KG1 (cell line): ENCODE measurements at regions not wholly inside any gene's neighbourhood (a gene's known extent, or its start where the extent isn't known, plus 50 kb on each side); places are given as distances from the start of the nearest gene placed in this dataset.
"Not testable (repeated sequence)": the region's sequence is repeated elsewhere in the genome, so short reads cannot be mapped to it uniquely, and the experiment has no call there.

Source experiments
- DNase-seq: peaks from one replicate; lab custom pipeline; 2025; lab: John Stamatoyannopoulos, UW

DNA sequence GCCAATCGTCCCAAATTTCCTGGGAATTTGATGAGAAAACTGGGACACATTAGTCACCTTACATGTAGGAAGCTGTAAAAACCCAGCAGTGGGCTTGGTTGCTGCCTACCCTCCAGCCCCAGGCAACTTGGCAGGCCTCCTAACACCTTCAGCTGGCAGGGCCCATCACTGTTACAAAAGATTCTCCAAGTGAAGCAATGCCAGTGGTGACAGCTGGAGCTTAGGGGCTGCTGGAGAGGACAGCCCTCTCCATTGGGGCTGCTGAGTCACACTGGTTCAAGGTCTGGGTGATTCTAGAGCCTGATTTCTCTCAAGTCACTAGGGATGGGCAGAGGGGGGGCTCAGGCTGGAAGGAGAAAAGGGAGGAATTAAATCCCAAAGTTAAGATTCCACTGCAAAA, 180.6 kb downstream of the COPRS start:
- DNase-seq, result no peak

DNA sequence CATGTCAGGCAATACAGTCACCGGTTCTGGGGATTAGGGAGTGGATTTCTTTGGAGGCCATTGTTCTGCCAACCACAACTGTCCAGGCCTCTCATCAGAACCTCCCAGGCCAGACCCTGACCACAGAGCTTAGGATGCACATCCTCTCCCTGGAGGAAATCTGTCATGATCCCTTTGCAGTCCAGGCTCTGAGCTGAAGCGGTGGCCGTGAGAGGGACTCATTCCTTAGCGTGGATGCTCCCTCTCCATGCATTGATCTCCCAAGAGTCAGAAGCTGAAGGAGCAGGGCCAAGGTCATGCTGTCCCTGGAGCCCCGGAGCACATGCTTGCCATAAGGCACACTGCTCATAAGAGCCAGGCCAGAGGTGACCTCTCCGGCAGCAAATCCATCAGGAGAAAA, 181.4 kb downstream of the COPRS start:
- DNase-seq, result no peak

DNA sequence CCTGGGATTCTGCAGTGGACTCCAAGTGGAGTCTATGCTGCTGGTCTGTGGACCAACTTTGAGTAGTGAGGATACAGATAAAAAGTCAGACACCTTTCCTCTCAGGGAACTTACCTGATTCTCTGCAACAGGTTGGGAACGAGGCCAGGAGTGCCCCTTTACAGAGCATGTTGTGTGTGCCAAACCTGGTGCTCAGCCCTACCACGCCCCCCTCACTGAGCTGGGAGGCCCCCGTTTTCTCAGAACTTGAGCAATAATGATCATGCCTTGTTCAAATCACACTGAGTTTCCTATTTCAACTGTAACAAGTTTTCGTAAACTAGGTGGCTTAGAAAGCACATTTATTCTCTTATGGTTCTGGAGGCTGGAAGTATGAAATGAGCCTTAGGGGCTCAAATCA, 182.0 kb downstream of the COPRS start:
- no peak for DNase-seq

DNA sequence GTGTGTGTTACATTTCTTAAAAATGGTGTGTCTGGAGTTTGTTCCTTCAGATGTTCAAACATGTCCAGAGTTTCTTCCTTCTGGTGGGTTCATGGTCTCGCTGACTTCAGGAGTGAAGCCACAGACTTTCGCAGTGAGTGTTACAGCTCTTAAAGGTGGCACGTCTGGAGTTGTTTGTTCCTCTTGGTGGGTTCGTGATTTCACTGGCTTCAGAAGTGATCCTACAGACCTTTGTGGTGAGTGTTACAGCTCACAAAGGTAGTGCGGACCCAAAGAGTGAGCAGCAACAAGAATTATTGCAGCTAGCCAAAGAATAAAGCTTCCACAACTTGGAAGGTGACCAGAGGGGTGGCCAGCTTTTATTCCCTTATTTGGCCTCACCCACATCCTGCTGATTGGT, 183.7 kb downstream of the COPRS start:
- not testable (repeated sequence) for DNase-seq

DNA sequence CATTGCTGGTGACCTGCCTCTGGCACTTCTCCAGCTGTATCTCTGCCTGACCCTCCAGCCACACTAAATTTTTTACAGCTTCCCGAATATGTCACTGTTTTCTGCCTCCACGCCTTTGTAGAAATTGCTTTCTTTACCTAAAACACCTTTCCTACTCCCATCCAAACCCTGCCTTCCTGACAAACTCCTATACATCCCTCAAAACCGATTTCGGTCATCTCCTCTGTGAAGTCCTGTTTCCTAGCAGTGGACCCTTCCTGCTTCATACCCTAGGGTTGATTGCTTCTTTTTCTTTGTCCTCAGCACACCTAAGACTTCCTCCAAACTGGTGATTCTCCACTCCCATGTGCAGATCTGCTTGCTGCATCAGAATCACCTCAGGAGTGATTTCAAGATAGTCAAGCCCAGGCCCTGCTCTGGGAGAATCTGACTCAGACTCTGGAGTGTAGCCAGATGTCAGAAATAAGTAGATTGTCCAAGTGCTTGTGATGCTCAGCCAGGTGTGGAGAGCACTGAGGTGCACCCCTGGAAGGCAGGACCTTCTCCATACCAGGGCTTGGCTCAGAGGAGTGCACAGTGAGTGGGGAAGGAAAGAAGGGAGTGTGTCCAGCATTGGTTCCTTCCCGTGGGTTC, 184.2 kb downstream of the COPRS start:
- DNase-seq, result no peak

DNA sequence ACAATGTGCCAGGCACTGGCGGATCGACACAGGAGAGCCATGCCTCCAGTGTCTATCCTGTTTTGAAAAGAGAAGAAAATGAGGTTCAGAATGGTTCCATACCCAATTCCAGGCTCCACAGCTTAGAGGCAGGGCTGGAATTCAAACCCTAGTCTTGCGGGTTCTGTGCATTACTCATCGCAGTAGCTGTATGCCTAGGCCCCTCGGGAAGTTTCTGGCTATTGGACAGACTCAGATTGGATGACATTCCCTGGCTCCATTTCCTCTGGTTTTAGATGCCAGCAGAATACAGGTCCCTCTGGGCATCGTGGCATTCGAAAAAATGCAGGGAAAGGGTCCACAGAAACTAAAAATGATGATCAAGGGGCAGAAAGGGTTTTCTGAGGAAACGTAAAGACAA, 184.7 kb downstream of the COPRS start:
- DNase-seq, result no peak

DNA sequence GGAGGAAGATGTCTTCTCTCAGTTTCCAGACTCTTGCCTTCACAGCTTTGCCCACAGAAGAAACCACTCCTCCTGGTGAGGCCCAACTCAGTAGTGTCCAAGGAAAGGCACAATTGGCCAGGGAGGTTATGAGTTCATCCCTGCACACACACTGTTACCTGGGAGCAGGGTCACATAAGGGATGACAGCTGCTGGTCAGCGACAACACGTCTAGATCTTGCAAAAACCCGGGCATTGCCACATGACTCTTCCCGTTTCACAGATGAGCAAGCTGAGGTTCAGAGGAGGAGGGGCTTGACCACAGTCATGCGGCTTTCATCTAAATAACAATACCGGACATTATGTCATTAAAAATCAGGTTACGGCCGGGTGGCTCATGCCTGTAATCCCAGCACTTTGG, 186.0 kb downstream of the COPRS start:
- DNase-seq, result no peak

DNA sequence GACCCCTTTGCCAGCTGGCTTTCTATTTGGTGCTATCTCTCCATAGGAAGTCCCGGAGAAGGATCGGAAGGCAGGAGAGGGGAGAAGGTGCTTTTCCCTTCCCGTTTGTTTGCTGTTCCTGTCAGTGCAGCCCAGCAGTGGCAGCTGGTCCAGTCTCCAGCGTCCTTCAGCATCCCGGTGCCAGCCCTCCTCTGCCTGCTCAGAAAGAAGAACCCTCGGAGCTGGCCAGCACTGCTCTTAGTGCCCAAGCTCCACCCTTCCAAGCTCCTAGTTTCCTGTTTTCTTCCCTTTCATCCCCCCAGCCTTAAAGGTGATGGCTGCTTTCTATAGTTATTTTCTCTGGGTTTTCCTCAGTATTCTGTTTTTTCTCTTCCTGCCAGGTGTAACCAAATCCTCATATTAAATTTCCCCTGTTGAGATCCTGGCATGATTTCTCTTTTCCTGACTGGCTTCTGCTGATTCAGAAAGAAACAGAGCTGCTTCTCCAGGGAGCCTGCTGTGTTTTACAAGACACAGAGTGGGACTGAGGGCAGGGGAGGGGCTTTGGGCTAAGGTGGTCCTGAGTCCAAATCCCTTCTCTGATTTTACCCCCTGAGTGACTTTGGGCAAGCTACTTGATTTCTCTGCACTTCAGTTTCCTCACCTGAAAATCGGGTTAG, 186.8 kb downstream of the COPRS start:
- no peak for DNase-seq

DNA sequence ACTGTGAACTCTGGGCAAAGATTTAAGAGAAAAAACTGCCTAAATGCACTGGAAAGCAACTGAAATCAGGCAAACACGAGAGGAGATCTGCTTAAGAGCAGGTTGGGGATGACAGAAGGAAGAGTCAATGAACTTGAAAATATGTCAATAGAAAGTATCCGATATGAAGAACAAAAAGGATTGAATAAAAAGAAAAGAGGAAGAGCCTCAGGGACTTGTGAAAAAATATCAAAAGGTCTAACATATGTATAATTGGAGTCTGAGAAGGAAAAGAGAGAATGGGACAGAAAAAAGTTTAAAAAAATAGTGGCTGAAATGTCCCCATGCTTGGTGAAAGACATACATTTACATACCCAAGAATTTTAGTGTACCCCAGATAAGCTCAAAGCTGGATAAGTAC, 195.5 kb downstream of the COPRS start:
- no peak for DNase-seq

DNA sequence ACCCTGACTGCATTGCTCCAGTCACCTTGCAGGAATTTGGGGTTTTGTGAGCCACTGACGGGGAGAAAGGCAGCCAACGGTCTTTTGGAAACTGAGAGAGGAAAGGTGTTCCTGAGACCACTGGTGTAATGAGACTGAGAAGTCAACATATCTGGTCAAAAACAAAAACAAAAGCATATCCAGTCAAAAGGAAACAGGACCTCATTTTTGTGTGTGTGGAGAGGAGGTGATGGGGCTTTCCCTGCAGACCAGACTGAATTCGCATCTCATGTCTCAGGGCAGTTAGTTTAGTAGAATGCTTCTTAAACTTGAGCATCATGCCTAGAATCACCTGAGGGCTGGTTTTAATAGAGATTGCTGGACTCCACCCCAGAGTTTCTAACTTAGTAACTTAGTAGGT, 198.4 kb downstream of the COPRS start:
- no peak for DNase-seq

DNA sequence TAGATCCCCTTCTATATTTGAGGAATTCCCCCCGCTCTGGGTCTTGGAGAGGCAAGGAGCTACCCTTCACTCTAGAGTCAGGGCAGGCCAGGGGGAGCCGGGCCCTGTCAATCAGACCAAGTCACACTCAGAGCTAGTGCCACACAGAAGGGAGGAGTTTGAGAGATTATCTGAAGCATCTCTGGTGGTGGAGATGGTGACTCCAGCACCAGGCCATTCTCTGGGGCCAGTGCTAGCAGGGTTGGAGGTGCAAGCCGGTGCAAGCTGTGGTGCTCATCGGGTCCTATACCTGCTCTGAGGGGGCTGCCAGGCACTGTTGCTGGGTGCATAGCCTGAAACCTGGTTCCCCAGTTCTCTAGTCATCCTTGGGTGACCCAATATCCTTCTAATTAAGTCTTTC, 201.2 kb downstream of the COPRS start:
- DNase-seq, result no peak

DNA sequence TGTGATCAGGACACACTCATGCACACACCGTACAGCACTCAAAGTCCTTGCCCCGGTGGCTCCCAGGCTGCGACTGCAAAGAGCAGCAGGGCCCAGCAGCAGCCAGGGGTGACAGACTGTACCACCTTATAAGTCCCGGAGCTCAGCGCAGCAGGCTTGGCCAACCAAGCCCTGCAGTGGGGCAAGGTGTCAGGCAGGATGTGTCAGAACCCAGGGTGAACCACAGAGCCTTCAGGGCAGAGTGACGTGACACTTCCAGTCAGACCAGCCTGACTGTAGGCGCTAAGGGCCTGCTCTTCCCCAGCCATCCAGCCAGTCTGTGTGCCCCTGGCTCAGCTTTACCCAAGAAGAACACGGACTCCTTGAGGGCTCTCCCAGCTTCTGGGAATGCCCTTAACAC, 204.1 kb downstream of the COPRS start:
- DNase-seq, result no peak

DNA sequence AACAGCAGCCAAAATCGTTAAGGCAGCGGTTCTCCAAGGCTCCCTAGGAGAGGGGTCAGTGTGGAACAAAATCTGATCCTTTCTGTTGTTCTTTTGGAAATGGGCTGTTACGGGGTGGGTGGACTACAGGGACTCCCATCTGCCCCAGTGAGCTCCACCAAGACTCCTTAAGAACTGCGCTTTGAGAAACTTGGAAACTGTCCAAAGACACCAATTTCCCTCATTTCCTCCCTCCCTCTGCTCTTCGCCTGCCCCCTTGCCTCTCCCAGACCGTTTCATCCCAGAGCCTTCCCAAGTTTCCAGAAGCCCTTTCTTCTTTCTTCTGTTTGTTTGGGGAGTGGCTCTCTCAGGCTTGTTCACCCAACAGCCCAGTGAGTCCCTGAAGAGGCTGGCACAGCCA, 205.4 kb downstream of the COPRS start:
- no peak for DNase-seq

DNA sequence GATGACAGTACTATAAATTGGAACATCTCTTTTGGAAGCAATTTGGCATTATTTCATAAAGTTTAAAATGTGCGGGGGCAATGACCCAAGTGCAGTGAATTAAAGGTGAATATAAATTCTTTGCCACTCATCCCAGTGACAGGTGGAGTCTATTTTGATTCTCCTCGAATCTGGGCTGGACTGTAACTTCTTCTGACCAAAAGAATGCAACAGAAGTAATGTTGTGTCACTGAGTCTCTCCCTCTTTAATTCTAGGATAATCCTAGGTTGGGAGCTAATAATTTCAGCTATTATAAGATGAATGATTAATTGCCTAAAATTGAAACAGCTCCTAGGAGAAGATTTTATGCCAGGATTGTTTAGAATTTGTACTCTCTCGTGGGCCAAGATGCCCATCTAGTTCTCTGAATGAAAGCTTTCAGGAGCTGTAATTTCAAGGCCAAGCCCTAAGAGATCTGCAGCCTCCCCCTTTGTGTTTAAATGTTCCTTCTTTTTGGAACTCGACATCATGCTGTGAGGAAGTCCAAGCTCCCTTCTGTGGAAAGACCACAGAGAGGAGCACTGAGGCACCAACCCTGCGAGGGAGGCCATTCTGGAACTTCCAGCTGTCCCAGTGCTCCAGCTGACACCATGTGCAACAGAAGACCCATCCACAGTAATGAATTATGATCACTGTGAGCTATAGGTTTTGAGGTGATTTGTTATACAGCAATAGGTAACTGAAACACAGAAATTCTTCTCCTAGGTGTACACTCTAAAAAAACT, 208.1 kb downstream of the COPRS start:
- DNase-seq, result no peak

DNA sequence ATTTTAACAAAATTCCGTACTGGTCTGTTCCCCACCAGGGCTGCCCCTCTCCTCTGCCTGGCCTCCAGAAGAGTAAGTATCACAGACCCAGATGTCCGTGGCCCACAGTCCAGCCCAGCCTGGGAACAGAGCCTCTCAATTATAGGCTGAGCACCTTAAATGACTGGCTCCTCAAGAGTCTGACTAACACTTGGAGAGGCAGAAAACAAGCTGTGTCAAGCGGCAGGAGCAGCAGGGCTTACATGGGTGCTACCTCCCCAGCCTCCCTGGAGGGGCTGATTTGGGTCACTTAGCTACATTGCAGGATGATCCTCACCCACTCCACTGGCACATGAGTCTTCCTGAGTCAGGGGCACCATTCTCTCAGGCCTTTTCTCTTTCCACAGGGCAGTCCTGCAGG, 209.7 kb downstream of the COPRS start:
- DNase-seq, result no peak

DNA sequence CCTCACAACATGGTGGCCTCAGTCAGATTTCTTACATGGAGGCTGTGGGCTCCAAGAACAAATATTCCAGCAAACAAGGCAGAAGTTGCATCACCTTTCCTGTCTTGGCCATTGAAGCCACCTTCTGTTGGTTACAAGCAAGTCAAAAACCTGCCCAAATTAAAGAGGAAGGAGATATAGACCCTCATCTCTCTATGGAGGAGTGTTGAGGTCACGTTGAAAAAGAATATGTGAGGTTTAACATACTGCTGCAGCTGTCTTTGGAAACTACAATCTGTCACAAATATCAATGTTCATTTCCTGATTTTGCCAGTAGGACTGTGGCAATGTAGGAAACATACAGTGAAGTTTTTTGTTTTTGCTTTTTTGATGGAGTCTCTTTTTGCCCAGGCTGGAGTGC, 211.4 kb downstream of the COPRS start:
- DNase-seq, result no peak

DNA sequence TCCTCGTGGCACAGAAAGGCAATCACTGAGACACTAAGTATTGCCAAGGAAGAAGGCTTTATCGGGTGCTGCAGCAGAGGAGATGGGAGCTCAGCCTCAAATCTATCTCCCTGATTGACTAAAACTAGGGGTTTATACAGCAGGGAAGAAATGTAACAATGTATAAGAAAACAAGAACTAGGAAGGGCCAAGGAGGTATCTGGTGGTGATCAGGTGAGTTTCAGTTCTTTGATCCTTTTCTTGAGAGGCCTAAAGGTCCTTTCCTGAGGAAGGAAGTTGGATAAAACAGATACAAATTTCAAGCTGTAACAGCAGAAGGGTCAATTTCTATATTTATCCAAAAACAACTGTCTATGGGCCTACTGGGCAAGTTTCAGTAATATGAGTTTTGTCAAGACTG, 212.4 kb downstream of the COPRS start:
- DNase-seq, result no peak

DNA sequence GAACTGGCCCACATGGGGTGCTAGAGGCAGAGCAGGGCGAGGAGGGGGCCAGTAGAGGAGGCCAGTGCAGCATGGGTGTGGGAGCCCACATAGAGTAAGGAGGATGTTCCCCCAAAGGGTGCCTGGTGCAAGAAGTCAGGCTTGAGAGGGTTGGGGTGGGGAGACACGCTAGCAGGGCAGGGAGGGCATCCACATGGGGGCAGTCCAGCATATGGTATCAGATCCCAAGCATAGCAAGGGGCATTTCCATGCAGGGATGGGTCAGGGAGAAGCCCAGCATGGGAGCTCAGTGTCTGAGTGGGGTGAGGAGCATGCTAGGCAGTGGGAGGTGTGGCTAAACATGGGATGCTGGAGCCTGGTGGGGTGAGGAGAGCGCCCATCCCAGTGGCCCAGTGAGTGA, 213.7 kb downstream of the COPRS start:
- DNase-seq, result no peak

DNA sequence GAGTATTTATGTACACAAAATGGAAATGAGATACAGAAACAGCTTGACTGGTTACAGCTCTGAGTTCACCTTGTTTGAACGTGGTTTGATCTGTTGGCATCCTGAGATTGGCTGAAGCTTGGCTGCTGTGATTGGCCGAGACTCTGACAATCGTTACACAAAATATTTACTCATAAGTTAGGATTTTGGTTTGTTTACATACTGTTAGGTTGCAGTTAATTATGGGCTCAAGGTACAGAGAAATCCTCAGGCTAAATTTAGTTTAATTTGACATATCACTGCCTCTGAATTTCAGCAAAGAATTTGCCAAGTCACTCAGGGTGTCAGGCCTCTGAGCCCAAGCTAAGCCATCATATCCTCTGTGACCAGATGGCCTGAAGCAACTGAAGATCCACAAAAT, 227.3 kb downstream of the COPRS start:
- no peak for DNase-seq

DNA sequence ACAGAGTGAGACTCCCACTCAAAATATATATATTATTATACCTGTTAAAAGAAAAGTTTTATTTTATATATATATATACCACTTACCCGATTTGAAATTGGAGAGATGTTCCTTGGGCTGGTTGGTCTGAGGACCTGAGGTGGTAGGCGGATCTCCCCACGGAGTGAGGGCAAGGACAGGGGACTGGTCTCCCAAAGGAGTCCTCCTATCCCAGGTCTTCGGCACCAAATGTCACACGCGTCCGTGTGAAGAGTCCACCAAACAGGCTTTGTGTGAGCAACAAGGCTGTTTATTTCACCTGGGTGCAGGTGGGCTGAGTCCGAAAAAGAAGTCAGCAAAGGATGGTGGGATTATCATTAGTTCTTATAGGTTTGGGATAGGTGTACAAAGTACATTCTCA, 228.2 kb downstream of the COPRS start:
- DNase-seq, result not testable (repeated sequence)

DNA sequence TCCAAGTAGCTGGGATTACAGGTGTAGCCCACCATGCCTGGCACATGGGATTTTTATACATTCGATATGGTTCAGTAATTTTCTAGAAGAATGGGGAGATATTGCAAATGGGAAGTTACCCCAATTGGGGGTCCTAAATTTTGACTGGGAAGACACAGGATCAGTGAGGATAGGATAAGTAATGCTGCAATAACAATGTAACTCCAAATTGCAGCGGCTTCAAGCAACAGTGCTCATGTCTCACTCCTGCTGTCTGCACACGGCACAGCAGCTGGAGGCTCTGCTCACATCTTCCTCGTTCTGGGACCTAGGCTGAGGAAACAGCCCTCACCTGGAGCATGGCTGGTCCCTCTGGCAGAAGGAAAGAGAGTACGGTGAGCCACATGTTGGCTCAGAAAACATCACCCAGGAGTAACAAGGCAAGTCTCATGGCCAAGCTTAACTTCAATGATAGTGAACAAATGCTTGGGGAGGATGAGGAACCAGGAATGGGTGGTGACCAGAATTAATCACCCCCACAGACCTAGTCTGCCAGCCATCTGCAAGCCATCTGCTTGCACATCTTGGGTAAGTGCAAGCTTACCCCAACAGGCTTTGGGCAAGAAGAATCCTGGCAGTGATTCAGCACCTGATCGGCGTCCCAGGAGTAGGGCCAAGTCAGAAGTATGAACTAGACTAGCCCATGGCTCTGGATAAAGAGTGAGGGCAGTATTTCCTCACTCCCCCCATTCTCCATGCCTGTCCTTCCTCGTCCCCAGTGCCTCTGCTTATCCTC, 229.2 kb downstream of the COPRS start:
- no peak for DNase-seq

DNA sequence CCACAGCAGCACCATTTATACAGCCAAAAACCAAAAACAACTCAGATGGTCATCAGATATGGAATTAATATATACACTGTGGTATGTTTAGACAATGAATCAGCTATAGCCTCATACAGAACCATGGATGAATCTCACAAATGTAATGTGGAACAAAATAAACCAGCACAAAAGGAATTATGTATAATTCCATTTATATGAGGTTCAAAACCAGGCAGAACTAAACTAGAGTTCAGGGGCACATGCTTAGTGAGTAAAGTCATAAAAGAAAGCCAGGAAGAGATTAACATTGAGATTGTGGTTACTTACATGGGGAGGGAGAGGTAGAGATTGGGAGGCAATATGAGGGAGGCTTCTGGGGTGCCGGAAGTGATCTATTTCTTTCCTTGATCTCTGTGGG, 231.1 kb downstream of the COPRS start:
- no peak for DNase-seq

DNA sequence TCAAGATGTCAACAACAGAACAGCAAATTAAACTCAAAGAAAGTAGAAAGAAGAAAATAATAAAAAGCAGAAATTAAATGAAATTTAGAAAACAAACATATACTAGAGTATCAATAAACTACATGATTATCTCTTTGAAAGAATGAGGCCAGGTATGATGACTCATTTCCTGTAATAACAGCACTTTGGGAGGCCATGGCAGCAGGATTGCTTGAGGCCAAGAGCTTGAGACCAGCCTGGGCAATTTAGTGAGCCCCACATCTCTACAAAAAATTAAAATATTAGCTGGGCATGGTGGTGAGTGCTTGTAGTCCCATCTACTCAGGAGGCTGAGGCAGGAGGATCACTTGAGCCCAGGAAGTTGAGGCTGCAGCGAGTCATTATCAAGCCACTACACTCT, 232.5 kb downstream of the RAB11FIP4 start:
- no peak for DNase-seq
